Right atrium auricular region (tissue), 2 donors: ENCODE measurements at regions not wholly inside any gene's neighbourhood (a gene's known extent, or its start where the extent isn't known, plus 50 kb on each side); places are given as distances from the start of the nearest gene placed in this dataset.

Experiments used
- DNase-seq: peaks from one replicate; pipeline ENCODE4 v3.0.0-alpha.2; 2019; ENCODE audit warnings: low spot score
- H3K27ac ChIP-seq, 2 donors: fragments of 200-600 bp; sonication (generic); 1 replicate in 1 of 2; 2 replicates in 1 of 2; pipeline ENCODE4 v1.5.1; 2016 to 2019
- H3K27me3 ChIP-seq, 2 donors: fragments of 200-600 bp; sonication (generic); one replicate each; pipeline versions ENCODE4 v1.5.1 to v1.6.0; 2017 to 2019
- H3K36me3 ChIP-seq: fragments of 200-600 bp; sonication (generic); one replicate; pipeline ENCODE4 v1.5.1; 2016
- H3K4me1 ChIP-seq, 2 donors: fragments of 200-600 bp; sonication (generic); one replicate each; pipeline versions ENCODE4 v1.5.1 to v1.6.0; 2017 to 2019
- H3K4me3 ChIP-seq, 2 donors: fragments of 200-600 bp; sonication (generic); 1 replicate in 1 of 2; 2 replicates in 1 of 2; pipeline ENCODE4 v1.5.1; 2017 to 2019; ENCODE audit warnings: mild to moderate bottlenecking in 1 of 2, moderate library complexity in 1 of 2
- H3K9me3 ChIP-seq, 2 donors: fragments of 200-600 bp; sonication (generic); one replicate each; pipeline ENCODE4 v1.5.1; 2019
- CTCF ChIP-seq, 2 donors: fragments of 200-600 bp; sonication (generic); IDR thresholded peaks; one replicate each; pipeline ENCODE4 v1.5.1; 2019; ENCODE audit warnings: antibody characterized with exemption in 2 of 2

- H3K4me1 ChIP-seq, result no peaks in the 10 kb centered on the region
These were observed 404.4 kb downstream of the GASK1B start for GRCh38 chr4:157768419-157768818.

GRCh38 chr4:157763490-157763889 lies 409.3 kb downstream of the GASK1B start:
- Histone ChIP-seq H3K27ac (no peak overlapping the region), H3K36me3 (no peaks in the 10 kb centered on the region), H3K4me3 (no peak overlapping the region), H3K9me3 (no peaks in the 10 kb centered on the region), H3K4me1 (no peaks in the 10 kb centered on the region), H3K27me3 (no peaks in the 10 kb centered on the region)
- DNase-seq, result no peak
- no peak for TF ChIP-seq CTCF (IDR thresholded peaks at IDR 0.05)

More at GRCh38 chr4:157768419-157768818, 404.4 kb downstream of the GASK1B start:
- no peaks in the 10 kb centered on the region for H3K9me3 ChIP-seq
- no peaks in the 10 kb centered on the region for H3K36me3 ChIP-seq
- no peak overlapping the region for H3K27ac ChIP-seq
- no peak for DNase-seq
- no peak overlapping the region for H3K4me3 ChIP-seq
- H3K27me3 ChIP-seq, result no peaks in the 10 kb centered on the region
- no peak for TF ChIP-seq CTCF (IDR thresholded peaks at IDR 0.05)

GRCh38 chr4:157754410-157754809 lies 418.4 kb downstream of the GASK1B start:
- TF ChIP-seq CTCF (IDR thresholded peaks at IDR 0.05), result no peak
- no peaks in the 10 kb centered on the region for H3K4me1 ChIP-seq
- no peaks in the 10 kb centered on the region for H3K27me3 ChIP-seq
- H3K4me3 ChIP-seq, result no peak overlapping the region
- H3K9me3 ChIP-seq, result no peaks in the 10 kb centered on the region
- no peaks in the 10 kb centered on the region for H3K36me3 ChIP-seq
- no peak overlapping the region for H3K27ac ChIP-seq
- DNase-seq, result no peak

- no peak overlapping the region for H3K27ac ChIP-seq
- H3K4me1 ChIP-seq, result no peaks in the 10 kb centered on the region
- no peaks in the 10 kb centered on the region for H3K36me3 ChIP-seq
- no peak for DNase-seq
- no peak overlapping the region for H3K4me3 ChIP-seq
- no peaks in the 10 kb centered on the region for H3K9me3 ChIP-seq
- TF ChIP-seq CTCF (IDR thresholded peaks at IDR 0.05), result no peak
- H3K27me3 ChIP-seq, result no peaks in the 10 kb centered on the region
These were observed 421.2 kb downstream of the GASK1B start for GRCh38 chr4:157751631-157752030.

- Histone ChIP-seq H3K4me1 (no peaks in the 10 kb centered on the region), H3K9me3 (no peaks in the 10 kb centered on the region), H3K27me3 (no peaks in the 10 kb centered on the region), H3K27ac (no peak overlapping the region), H3K36me3 (no peaks in the 10 kb centered on the region), H3K4me3 (no peak overlapping the region)
- no peak for DNase-seq
- TF ChIP-seq CTCF (IDR thresholded peaks at IDR 0.05), result no peak
These were observed 431.2 kb downstream of the GASK1B start for GRCh38 chr4:157741642-157742041.

GRCh38 chr4:157739242-157739641 lies 433.6 kb downstream of the GASK1B start:
- H3K27ac ChIP-seq, result no peak overlapping the region
- H3K4me1 ChIP-seq, result no peaks in the 10 kb centered on the region
- no peak for DNase-seq
- TF ChIP-seq CTCF (IDR thresholded peaks at IDR 0.05), result no peak
- no peaks in the 10 kb centered on the region for H3K9me3 ChIP-seq
- H3K4me3 ChIP-seq, result no peak overlapping the region
- no peaks in the 10 kb centered on the region for H3K36me3 ChIP-seq
- no peaks in the 10 kb centered on the region for H3K27me3 ChIP-seq
